22Rv1 (cell line): ENCODE measurements at regions not wholly inside any gene's neighbourhood (a gene's known extent, or its start where the extent isn't known, plus 50 kb on each side); places are given as distances from the start of the nearest gene placed in this dataset.

Experiments
- ZFX ChIP-seq: fragments of 450-650 bp; IDR thresholded peaks from 2 replicates; pipeline ENCODE4 v1.6.1; 2017; ENCODE audit warnings: antibody characterized with exemption, borderline replicate concordance
- TF ChIP-seq, protein P1 (sequence below): fragments of 450-650 bp; IDR thresholded peaks from 2 replicates; pipeline ENCODE4 v1.5.1; 2017; ENCODE audit warnings: mild to moderate bottlenecking

DNA sequence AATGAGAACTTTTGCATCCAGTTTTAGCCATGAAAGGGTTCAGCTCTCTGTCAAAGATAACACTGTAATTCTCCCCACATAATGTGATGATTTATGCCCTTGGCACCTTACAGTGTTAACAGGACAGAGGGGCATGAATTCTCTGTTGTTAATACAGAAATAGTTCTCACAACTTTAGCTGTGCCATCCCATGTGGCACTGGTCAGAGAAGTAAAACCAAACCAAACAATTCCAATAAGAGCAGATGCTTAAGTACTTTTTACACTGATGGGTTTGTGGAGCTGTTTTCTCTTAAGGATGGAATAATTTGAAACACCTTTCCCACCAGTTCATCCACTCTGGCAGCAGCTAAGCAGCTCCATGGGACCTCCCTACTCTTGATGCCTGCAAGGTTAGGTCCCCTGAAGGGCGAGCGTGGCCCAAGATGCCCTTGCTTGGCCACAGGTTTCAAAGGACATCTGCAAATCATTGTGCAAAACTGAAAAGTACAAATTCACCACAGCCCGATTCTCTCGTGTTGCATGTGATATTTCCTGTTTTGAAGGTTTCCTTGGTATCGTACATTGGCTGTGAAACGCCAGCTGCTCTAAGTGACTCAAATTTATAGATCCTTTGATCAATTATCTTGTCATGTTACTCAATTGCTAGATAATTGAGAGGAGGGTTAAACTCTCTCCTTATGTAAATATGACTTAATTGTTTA is 82.5 kb upstream of the CREB5 start:
- TF ChIP-seq ZFX, result no peak
- TF ChIP-seq, protein P1, sequence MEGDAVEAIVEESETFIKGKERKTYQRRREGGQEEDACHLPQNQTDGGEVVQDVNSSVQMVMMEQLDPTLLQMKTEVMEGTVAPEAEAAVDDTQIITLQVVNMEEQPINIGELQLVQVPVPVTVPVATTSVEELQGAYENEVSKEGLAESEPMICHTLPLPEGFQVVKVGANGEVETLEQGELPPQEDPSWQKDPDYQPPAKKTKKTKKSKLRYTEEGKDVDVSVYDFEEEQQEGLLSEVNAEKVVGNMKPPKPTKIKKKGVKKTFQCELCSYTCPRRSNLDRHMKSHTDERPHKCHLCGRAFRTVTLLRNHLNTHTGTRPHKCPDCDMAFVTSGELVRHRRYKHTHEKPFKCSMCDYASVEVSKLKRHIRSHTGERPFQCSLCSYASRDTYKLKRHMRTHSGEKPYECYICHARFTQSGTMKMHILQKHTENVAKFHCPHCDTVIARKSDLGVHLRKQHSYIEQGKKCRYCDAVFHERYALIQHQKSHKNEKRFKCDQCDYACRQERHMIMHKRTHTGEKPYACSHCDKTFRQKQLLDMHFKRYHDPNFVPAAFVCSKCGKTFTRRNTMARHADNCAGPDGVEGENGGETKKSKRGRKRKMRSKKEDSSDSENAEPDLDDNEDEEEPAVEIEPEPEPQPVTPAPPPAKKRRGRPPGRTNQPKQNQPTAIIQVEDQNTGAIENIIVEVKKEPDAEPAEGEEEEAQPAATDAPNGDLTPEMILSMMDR, result no peak
